Mucosa of descending colon (tissue), 3 donors: ENCODE measurements at regions not wholly inside any gene's neighbourhood (a gene's known extent, or its start where the extent isn't known, plus 50 kb on each side); places are given as distances from the start of the nearest gene placed in this dataset.
"Not testable (repeated sequence)": the region's sequence is repeated elsewhere in the genome, so short reads cannot be mapped to it uniquely, and the experiment has no call there.

Experiments used
- ATAC-seq: fragments of 200-7000 bp; cut with Tn5 transposase; one replicate; pipeline ENCODE4 v1.9.1; 2020; ENCODE audit warnings: mild to moderate bottlenecking, moderate library complexity
- DNase-seq, 3 donors: peaks; one replicate each; pipeline ENCODE4 v3.0.0-alpha.2; 2020
- H3K36me3 ChIP-seq: fragments of 200-600 bp; one replicate; pipeline ENCODE4 v1.8.0; 2021; ENCODE audit warnings: low read depth, mild to moderate bottlenecking
- H3K4me1 ChIP-seq: fragments of 200-600 bp; one replicate; pipeline ENCODE4 v1.8.0; 2021; ENCODE audit warnings: low read depth, mild to moderate bottlenecking
- H3K4me3 ChIP-seq: fragments of 200-600 bp; one replicate; pipeline ENCODE4 v1.8.0; 2021; ENCODE audit warnings: mild to moderate bottlenecking
- H3K9me3 ChIP-seq: fragments of 200-600 bp; one replicate; pipeline ENCODE4 v1.8.0; 2021; ENCODE audit warnings: mild to moderate bottlenecking
- intact Hi-C, 2 donors: fragments of 100-400 bp; cut with DNase I in 1 of 2; cut with micrococcal nuclease in 1 of 2; formaldehyde crosslinking; loops; one replicate each; pipeline versions ENCODE4 v1.11.0 to v1.11.1; 2022; cut with DNase I, micrococcal nuclease
- TF ChIP-seq, protein P1 (sequence below): fragments of 200-600 bp; IDR thresholded peaks from one replicate; pipeline ENCODE4 v1.8.0; 2022; ENCODE audit warnings: antibody characterized with exemption, mild to moderate bottlenecking
- donor health status: DM: no; HTN: no; CAD: no; lungs with moderate emphysema.
- donor health status: DM: no; HTN: no; CAD: no.
- donor health status: DM: no; HTN: yes; CAD: no.

DNA sequence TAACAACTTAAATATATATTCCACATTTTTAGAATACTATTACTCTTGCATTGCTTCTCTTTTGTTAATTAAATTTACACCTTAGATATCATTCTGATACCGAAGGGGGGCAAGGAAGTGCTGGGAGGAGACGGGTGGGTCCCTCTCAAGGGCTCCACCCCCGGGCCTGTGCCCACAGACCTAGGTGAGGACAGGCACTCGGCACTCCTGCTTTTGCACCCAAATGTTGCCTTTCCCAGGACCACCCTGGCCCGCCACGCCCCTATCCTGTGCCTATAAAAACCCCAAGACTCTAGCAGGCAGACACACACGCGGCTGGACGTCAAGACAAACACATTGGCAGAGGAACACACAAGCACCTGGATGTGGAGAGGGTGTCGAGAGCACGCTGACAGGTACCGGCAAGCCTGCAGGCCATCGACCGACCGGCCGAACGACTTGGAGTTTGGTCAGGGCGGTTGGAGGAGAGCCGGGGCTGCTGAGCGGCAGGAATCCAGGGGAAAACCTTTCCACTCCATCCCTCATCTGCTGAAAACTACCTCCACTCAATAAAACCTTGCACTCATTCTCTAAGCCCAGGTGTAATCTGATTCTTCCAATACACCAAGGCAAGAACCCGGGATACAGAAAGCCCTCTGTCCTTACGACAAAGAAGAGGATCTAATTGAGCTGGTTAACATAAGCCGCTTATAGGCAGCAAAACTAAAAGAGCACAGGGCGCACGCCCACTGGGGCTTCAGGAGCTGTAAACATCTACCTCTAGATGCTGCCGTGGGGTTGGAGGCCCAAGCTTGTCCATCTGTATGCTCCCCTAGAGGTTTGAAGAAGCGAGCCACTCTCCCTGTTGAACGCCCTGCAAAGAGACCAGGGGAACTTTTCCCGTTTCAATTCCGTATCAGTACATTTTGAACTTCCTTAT is 197.4 kb upstream of the PRSS16 start:
- Histone ChIP-seq H3K36me3 (no peaks in the 10 kb centered on the region), H3K9me3 (no peaks in the 10 kb centered on the region), H3K4me3 (no peak overlapping the region), H3K4me1 (no peaks in the 10 kb centered on the region)
- ATAC-seq (no peak), DNase-seq (no peak)
- intact Hi-C loops = no loop called here
- TF ChIP-seq, protein P1, sequence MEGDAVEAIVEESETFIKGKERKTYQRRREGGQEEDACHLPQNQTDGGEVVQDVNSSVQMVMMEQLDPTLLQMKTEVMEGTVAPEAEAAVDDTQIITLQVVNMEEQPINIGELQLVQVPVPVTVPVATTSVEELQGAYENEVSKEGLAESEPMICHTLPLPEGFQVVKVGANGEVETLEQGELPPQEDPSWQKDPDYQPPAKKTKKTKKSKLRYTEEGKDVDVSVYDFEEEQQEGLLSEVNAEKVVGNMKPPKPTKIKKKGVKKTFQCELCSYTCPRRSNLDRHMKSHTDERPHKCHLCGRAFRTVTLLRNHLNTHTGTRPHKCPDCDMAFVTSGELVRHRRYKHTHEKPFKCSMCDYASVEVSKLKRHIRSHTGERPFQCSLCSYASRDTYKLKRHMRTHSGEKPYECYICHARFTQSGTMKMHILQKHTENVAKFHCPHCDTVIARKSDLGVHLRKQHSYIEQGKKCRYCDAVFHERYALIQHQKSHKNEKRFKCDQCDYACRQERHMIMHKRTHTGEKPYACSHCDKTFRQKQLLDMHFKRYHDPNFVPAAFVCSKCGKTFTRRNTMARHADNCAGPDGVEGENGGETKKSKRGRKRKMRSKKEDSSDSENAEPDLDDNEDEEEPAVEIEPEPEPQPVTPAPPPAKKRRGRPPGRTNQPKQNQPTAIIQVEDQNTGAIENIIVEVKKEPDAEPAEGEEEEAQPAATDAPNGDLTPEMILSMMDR = no peak

GRCh38 chr6:27052082-27052730 is 195.3 kb upstream of the PRSS16 start:
- DNase-seq, intact Hi-C loops, H3K36me3 ChIP-seq, ATAC-seq, H3K9me3 ChIP-seq, H3K4me1 ChIP-seq, H3K4me3 ChIP-seq: not testable (repeated sequence)

DNA sequence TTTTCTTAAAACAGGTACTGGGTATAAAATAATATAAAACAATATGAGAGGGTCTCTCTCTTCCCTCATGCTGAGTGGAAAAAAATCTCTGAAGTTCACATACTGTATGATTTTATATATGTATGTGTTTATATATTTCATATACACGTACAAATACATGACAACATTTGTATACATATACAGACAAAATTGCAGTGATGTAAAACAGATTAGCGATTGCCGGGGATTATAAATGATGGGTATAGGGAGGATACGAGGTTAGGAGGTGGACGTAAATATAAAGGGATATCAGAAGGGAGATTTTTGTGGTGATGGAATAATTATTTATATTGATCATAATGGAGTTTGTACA is 194.8 kb upstream of the PRSS16 start:
- TF ChIP-seq, protein P1 = no peak
- Histone ChIP-seq H3K9me3 (no peaks in the 10 kb centered on the region), H3K36me3 (no peaks in the 10 kb centered on the region), H3K4me1 (no peaks in the 10 kb centered on the region), H3K4me3 (no peak overlapping the region)
- DNase-seq = no peak
- intact Hi-C loops = no loop called here
- no peak for ATAC-seq

GRCh38 chr6:27053738-27054137 is 193.8 kb upstream of the PRSS16 start:
- Histone ChIP-seq H3K36me3 (no peaks in the 10 kb centered on the region), H3K9me3 (no peaks in the 10 kb centered on the region), H3K4me1 (no peaks in the 10 kb centered on the region), H3K4me3 (no peak overlapping the region)
- DNase-seq (no peak), ATAC-seq (no peak)
- TF ChIP-seq, protein P1 = no peak
- intact Hi-C loops = no loop called here

- TF ChIP-seq, protein P1 = no peak
- Histone ChIP-seq H3K36me3 (no peaks in the 10 kb centered on the region), H3K4me1 (no peaks in the 10 kb centered on the region), H3K4me3 (no peak overlapping the region), H3K9me3 (no peaks in the 10 kb centered on the region)
- no peak for ATAC-seq
- DNase-seq = no peak
- intact Hi-C loops = no loop called here
These were observed 190.9 kb upstream of the PRSS16 start for GRCh38 chr6:27056615-27057014.
